PC-3 (cell line): ENCODE measurements at regions not wholly inside any gene's neighbourhood (a gene's known extent, or its start where the extent isn't known, plus 50 kb on each side); places are given as distances from the start of the nearest gene placed in this dataset.

Experiments used
- EZH2 ChIP-seq: fragments of 300-600 bp; sonication (generic); IDR thresholded peaks from one replicate; pipeline ENCODE4 v1.6.1; 2017; ENCODE audit warnings: antibody characterized with exemption, mild to moderate bottlenecking, low read length; ENCODE audit not compliant: unreplicated experiment
- TF ChIP-seq, protein P1 (sequence below): fragments of 300-600 bp; sonication (generic); conservative IDR thresholded peaks from 2 replicates; pipeline ENCODE4 v1.5.1; 2017; ENCODE audit warnings: antibody characterized with exemption, low read depth, mild to moderate bottlenecking, low read length

GRCh38 chr14:85811340-85811739 lies 281.4 kb downstream of the FLRT2 start:
- TF ChIP-seq, protein P1, sequence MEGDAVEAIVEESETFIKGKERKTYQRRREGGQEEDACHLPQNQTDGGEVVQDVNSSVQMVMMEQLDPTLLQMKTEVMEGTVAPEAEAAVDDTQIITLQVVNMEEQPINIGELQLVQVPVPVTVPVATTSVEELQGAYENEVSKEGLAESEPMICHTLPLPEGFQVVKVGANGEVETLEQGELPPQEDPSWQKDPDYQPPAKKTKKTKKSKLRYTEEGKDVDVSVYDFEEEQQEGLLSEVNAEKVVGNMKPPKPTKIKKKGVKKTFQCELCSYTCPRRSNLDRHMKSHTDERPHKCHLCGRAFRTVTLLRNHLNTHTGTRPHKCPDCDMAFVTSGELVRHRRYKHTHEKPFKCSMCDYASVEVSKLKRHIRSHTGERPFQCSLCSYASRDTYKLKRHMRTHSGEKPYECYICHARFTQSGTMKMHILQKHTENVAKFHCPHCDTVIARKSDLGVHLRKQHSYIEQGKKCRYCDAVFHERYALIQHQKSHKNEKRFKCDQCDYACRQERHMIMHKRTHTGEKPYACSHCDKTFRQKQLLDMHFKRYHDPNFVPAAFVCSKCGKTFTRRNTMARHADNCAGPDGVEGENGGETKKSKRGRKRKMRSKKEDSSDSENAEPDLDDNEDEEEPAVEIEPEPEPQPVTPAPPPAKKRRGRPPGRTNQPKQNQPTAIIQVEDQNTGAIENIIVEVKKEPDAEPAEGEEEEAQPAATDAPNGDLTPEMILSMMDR, result no peak
- TF ChIP-seq EZH2, result no peak
